ENCODE measurements at regions not wholly inside any gene's neighbourhood (a gene's known extent, or its start where the extent isn't known, plus 50 kb on each side); places are given as distances from the start of the nearest gene placed in this dataset.

GRCh38 chr5:16384222-16384621 lies 81.4 kb downstream of the ZNF622 start:
- TF ChIP-seq, protein P1, sequence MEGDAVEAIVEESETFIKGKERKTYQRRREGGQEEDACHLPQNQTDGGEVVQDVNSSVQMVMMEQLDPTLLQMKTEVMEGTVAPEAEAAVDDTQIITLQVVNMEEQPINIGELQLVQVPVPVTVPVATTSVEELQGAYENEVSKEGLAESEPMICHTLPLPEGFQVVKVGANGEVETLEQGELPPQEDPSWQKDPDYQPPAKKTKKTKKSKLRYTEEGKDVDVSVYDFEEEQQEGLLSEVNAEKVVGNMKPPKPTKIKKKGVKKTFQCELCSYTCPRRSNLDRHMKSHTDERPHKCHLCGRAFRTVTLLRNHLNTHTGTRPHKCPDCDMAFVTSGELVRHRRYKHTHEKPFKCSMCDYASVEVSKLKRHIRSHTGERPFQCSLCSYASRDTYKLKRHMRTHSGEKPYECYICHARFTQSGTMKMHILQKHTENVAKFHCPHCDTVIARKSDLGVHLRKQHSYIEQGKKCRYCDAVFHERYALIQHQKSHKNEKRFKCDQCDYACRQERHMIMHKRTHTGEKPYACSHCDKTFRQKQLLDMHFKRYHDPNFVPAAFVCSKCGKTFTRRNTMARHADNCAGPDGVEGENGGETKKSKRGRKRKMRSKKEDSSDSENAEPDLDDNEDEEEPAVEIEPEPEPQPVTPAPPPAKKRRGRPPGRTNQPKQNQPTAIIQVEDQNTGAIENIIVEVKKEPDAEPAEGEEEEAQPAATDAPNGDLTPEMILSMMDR (IDR thresholded peaks at IDR 0.05; ENCODE audit: low read length) = no peak
- no peak for TF ChIP-seq EZH2 (optimal IDR thresholded peaks at IDR 0.05; ENCODE audit: low read depth, low read length)
